Activated CD8-positive, alpha-beta T cell treated with anti-CD3 and anti-CD28 coated beads for 36 hours (primary cell): ENCODE measurements at regions not wholly inside any gene's neighbourhood (a gene's known extent, or its start where the extent isn't known, plus 50 kb on each side); places are given as distances from the start of the nearest gene placed in this dataset.

Experiments
- ATAC-seq: fragments of 200-7000 bp; cut with Tn5 transposase; one replicate; pipeline ENCODE4 v1.10.0; 2021; ENCODE audit warnings: mild to moderate bottlenecking, moderate library complexity
- CTCF ChIA-PET: fragments of 350-600 bp; sonication (Branson Sonifier 250); formaldehyde crosslinking; loops from one replicate; lab custom pipeline; 2021; ENCODE audit warnings: antibody characterized with exemption; lab: Charles Lee
- POLR2A ChIA-PET: fragments of 350-600 bp; sonication (Branson Sonifier 250); formaldehyde crosslinking; loops from one replicate; lab custom pipeline; 2021; ENCODE audit warnings: antibody characterized with exemption; lab: Charles Lee
- DNase-seq: peaks from one replicate; pipeline ENCODE4 v3.0.0-alpha.2; 2020
- H3K27ac Mint-ChIP-seq: one replicate; pipeline ENCODE4 v1.8.0; 2021; ENCODE audit warnings: mild to moderate bottlenecking, mixed read lengths
- H3K27me3 Mint-ChIP-seq: one replicate; pipeline ENCODE4 v1.8.0; 2021; ENCODE audit warnings: mixed read lengths
- H3K36me3 Mint-ChIP-seq: one replicate; pipeline ENCODE4 v1.8.0; 2021; ENCODE audit warnings: low read depth, mixed read lengths
- H3K4me1 Mint-ChIP-seq: one replicate; pipeline ENCODE4 v1.8.0; 2021; ENCODE audit warnings: low read depth, mixed read lengths
- H3K4me3 Mint-ChIP-seq: one replicate; pipeline ENCODE4 v1.8.0; 2021; ENCODE audit warnings: mild to moderate bottlenecking, moderate library complexity, mixed read lengths
- H3K9me3 Mint-ChIP-seq: one replicate; pipeline ENCODE4 v1.8.0; 2021; ENCODE audit warnings: mixed read lengths
- CTCF ChIP-seq: fragments of 200-600 bp; IDR thresholded peaks from one replicate; pipeline ENCODE4 v1.8.0; 2022; ENCODE audit warnings: antibody characterized with exemption, mild to moderate bottlenecking
- intact Hi-C: fragments of 100-400 bp; cut with micrococcal nuclease; formaldehyde crosslinking; loops from one replicate; pipeline ENCODE4 v1.10.0; 2022

- POLR2A ChIA-PET, result no interaction called here
- no peak for TF ChIP-seq CTCF
- no peaks in the 10 kb centered on the region for H3K36me3 Mint-ChIP-seq
- ATAC-seq (no peak), DNase-seq (no peak)
- no peak overlapping the region for H3K27ac Mint-ChIP-seq
- H3K4me1 Mint-ChIP-seq, result peaks cover 26% of the 10 kb centered on the region
- no peaks in the 10 kb centered on the region for H3K27me3 Mint-ChIP-seq
- CTCF ChIA-PET, result no interaction called here
- H3K4me3 Mint-ChIP-seq, result no peak overlapping the region
- intact Hi-C loops, result no loop called here
- peaks cover 2% of the 10 kb centered on the region for H3K9me3 Mint-ChIP-seq
Observed at GRCh38 chr21:14903172-14903865, 161.5 kb downstream of the NRIP1 start.

GRCh38 chr21:14901482-14901958, 163.3 kb downstream of the NRIP1 start:
- no peaks in the 10 kb centered on the region for H3K9me3 Mint-ChIP-seq
- ChIA-PET POLR2A (no interaction called here), CTCF (no interaction called here)
- no peak for TF ChIP-seq CTCF
- H3K27ac Mint-ChIP-seq, result peak overlapping the region; percentile 72
- no peaks in the 10 kb centered on the region for H3K36me3 Mint-ChIP-seq
- peaks cover 26% of the 10 kb centered on the region for H3K4me1 Mint-ChIP-seq
- intact Hi-C loops, result no loop called here
- H3K4me3 Mint-ChIP-seq, result no peak overlapping the region
- peak; percentile 35 for DNase-seq
- no peaks in the 10 kb centered on the region for H3K27me3 Mint-ChIP-seq
- ATAC-seq, result peak; percentile 89

- peak; percentile 43 for ATAC-seq
- CTCF ChIA-PET, result no interaction called here
- H3K27me3 Mint-ChIP-seq, result no peaks in the 10 kb centered on the region
- H3K27ac Mint-ChIP-seq, result peak overlapping the region; percentile 52
- TF ChIP-seq CTCF, result no peak
- H3K4me1 Mint-ChIP-seq, result peaks cover 26% of the 10 kb centered on the region
- no peaks in the 10 kb centered on the region for H3K9me3 Mint-ChIP-seq
- no peaks in the 10 kb centered on the region for H3K36me3 Mint-ChIP-seq
- H3K4me3 Mint-ChIP-seq, result no peak overlapping the region
- DNase-seq, result no peak
- POLR2A ChIA-PET, result no interaction called here
- intact Hi-C loops, result no loop called here
Observed at GRCh38 chr21:14900611-14901010, 164.2 kb downstream of the NRIP1 start.

GRCh38 chr21:14900058-14900457, 164.7 kb downstream of the NRIP1 start:
- CTCF ChIA-PET, result no interaction called here
- no peaks in the 10 kb centered on the region for H3K36me3 Mint-ChIP-seq

More at GRCh38 chr21:14900058-14900457, 164.7 kb downstream of the NRIP1 start:
- DNase-seq, result no peak
- Mint-ChIP-seq H3K27me3 (no peaks in the 10 kb centered on the region), H3K27ac (peak overlapping the region; percentile 52), H3K9me3 (no peaks in the 10 kb centered on the region), H3K4me3 (no peak overlapping the region), H3K4me1 (peaks cover 26% of the 10 kb centered on the region)
- POLR2A ChIA-PET, result no interaction called here
- no peak for TF ChIP-seq CTCF
- intact Hi-C loops, result no loop called here
- ATAC-seq, result no peak
